GM10248 (cell line): ENCODE measurements at regions not wholly inside any gene's neighbourhood (a gene's known extent, or its start where the extent isn't known, plus 50 kb on each side); places are given as distances from the start of the nearest gene placed in this dataset.

ENCODE experiments used
- CTCF ChIA-PET: fragments of 300-600 bp; sonication (Branson Sonifier 250); formaldehyde crosslinking; extraction: SDS; loops from one replicate; lab custom pipeline; 2021; ENCODE audit warnings: antibody characterized with exemption; lab: Yijun Ruan, JAX
- POLR2A ChIA-PET: fragments of 350-650 bp; sonication (Branson Sonifier 250); formaldehyde crosslinking; extraction: SDS; loops from one replicate; lab custom pipeline; 2020; ENCODE audit warnings: antibody characterized with exemption; lab: Yijun Ruan, JAX
- DNase-seq: peaks from one replicate; pipeline ENCODE4 v3.0.0; 2012; ENCODE audit errors: extremely low spot score
- CTCF ChIP-seq: IDR thresholded peaks from 2 replicates; pipeline ENCODE4 v1.5.1; 2012; ENCODE audit warnings: mild to moderate bottlenecking, low read depth; ENCODE audit errors: extremely low read depth, missing control alignments, control extremely low read depth

GRCh38 chr10:6776170-6776569 lies 196.1 kb upstream of the PRKCQ start:
- TF ChIP-seq CTCF: no peak
- no peak for DNase-seq
- POLR2A ChIA-PET: no interaction called here
- CTCF ChIA-PET: no interaction called here

- no peak for DNase-seq
- ChIA-PET CTCF (no interaction called here), POLR2A (no interaction called here)
- no peak for TF ChIP-seq CTCF
Observed at GRCh38 chr10:6774406-6774805, 194.3 kb upstream of the PRKCQ start.

- ChIA-PET CTCF (no interaction called here), POLR2A (no interaction called here)
- TF ChIP-seq CTCF: no peak
- no peak for DNase-seq
Observed at GRCh38 chr10:6771331-6771730, 191.3 kb upstream of the PRKCQ start.

- POLR2A ChIA-PET: no interaction called here
- no peak for DNase-seq
- no peak for TF ChIP-seq CTCF
- CTCF ChIA-PET: no interaction called here
Observed at GRCh38 chr10:6770846-6771245, 190.8 kb upstream of the PRKCQ start.

- POLR2A ChIA-PET: no interaction called here
- TF ChIP-seq CTCF: no peak
- CTCF ChIA-PET: interaction anchor here (0.7 kb wide), 1 partner anchor 26 kb away, joined by 3 read pairs; no protein-coding TSS in a partner anchor
- peak; percentile 20 for DNase-seq
Observed at GRCh38 chr10:6769704-6770417, 189.8 kb upstream of the PRKCQ start.

- no peak for TF ChIP-seq CTCF
- POLR2A ChIA-PET: no interaction called here
- CTCF ChIA-PET: interaction anchor here (1.0 kb wide), 1 partner anchor 16 kb away, joined by 4 read pairs; no protein-coding TSS in a partner anchor
- no peak for DNase-seq
Observed at GRCh38 chr10:6766131-6766801, 186.2 kb upstream of the PRKCQ start.
